Lung (tissue), 11 donors: ENCODE measurements at regions not wholly inside any gene's neighbourhood (a gene's known extent, or its start where the extent isn't known, plus 50 kb on each side); places are given as distances from the start of the nearest gene placed in this dataset.

Experiments used
- ATAC-seq: fragments of 200-7000 bp; cut with Tn5 transposase; one replicate; pipeline ENCODE4 v1.9.1; 2020; ENCODE audit warnings: moderate number of reproducible peaks; ENCODE audit not compliant: insufficient read depth, low FRiP score
- DNase-seq, 3 donors: peaks; one replicate each; pipeline ENCODE4 v3.0.0-alpha.2; 2013 to 2017
- H3K27ac ChIP-seq, 2 donors: one replicate each; pipeline ENCODE4 v1.5.1; 2013; ENCODE audit warnings: mild to moderate bottlenecking in 2 of 2, moderate library complexity in 2 of 2, control low read depth in 1 of 2, inconsistent platforms in 1 of 2, low read depth in 1 of 2, low read length in 1 of 2
- H3K27me3 ChIP-seq, 3 donors: one replicate each; pipeline ENCODE4 v1.5.1; 2013; ENCODE audit warnings: low read length in 2 of 3; ENCODE audit not compliant: control insufficient read depth in 3 of 3, insufficient read depth in 3 of 3
- H3K36me3 ChIP-seq, 4 donors: one replicate each; pipeline ENCODE4 v1.5.1; 2013; ENCODE audit warnings: low read length in 4 of 4, mild to moderate bottlenecking in 1 of 4, moderate library complexity in 1 of 4; ENCODE audit not compliant: control insufficient read depth in 4 of 4, insufficient read depth in 4 of 4
- H3K4me1 ChIP-seq, 5 donors: one replicate each; pipeline ENCODE4 v1.5.1; 2013; ENCODE audit warnings: low read length in 5 of 5, mild to moderate bottlenecking in 2 of 5, moderate library complexity in 1 of 5; ENCODE audit not compliant: control insufficient read depth in 5 of 5, insufficient read depth in 5 of 5
- H3K4me3 ChIP-seq: one replicate; pipeline ENCODE4 v1.5.1; 2013; ENCODE audit warnings: mild to moderate bottlenecking, control low read depth, moderate library complexity
- H3K9ac ChIP-seq, 2 donors: one replicate each; pipeline ENCODE4 v1.5.1; 2013; ENCODE audit warnings: low read length in 2 of 2, control low read depth in 1 of 2; ENCODE audit not compliant: insufficient read depth in 1 of 2
- H3K9me3 ChIP-seq, 4 donors: one replicate each; pipeline ENCODE4 v1.5.1; 2013; ENCODE audit warnings: low read length in 3 of 4, mild to moderate bottlenecking in 1 of 4, moderate library complexity in 1 of 4; ENCODE audit not compliant: control insufficient read depth in 4 of 4, insufficient read depth in 3 of 4
- CTCF ChIP-seq: IDR thresholded peaks from 2 replicates; pipeline ENCODE4 v1.5.1; 2012; ENCODE audit warnings: mild to moderate bottlenecking; ENCODE audit errors: control extremely low read depth, extremely low read depth
- WGBS, 2 donors: extraction: QIAGEN DNeasy Blood & Tissue Kit; methylation state at CpG; one replicate each; pipeline ENCODE4 v1.1.7; 2013; 5-methylcytosine and 5-hydroxymethylcytosine counted together
- donor health status: control.
- donor health status: control.
- donor health status: Bipolar disorder and iron deficiency.
- donor health status: healthy.
- donor health status: DM: yes; HTN: yes; CAD: no.

- peaks cover 0 to 3% (median 0%) of the 10 kb centered on the region in 3 donors for H3K27me3 ChIP-seq
- ATAC-seq (no peak), DNase-seq (no peak)
- TF ChIP-seq CTCF, result no peak
- no peaks in the 10 kb centered on the region for H3K36me3 ChIP-seq
- H3K4me1 ChIP-seq, result no peaks in the 10 kb centered on the region
- no peak overlapping the region for H3K27ac ChIP-seq
- WGBS, 2 donors, result 49 to 72% methylated on average over 1 of the region's 1 CpG
- H3K9ac ChIP-seq, result no peak overlapping the region
- H3K9me3 ChIP-seq, result no peaks in the 10 kb centered on the region
- H3K4me3 ChIP-seq, result no peak overlapping the region
Measured at GRCh38 chr9:80093695-80094094, 521.9 kb downstream of the TLE4 start.

GRCh38 chr9:80091526-80091925 lies 519.8 kb downstream of the TLE4 start:
- 79 to 85% methylated on average over 4 of the region's 4 CpGs for WGBS, 2 donors
- H3K9me3 ChIP-seq, result no peaks in the 10 kb centered on the region
- H3K4me1 ChIP-seq, result no peaks in the 10 kb centered on the region
- TF ChIP-seq CTCF, result no peak
- H3K27me3 ChIP-seq, result peaks cover 0 to 3% (median 0%) of the 10 kb centered on the region in 3 donors
- H3K36me3 ChIP-seq, result no peaks in the 10 kb centered on the region
- no peak overlapping the region for H3K27ac ChIP-seq
- DNase-seq, result no peak
- no peak overlapping the region for H3K4me3 ChIP-seq
- H3K9ac ChIP-seq, result no peak overlapping the region
- ATAC-seq, result no peak

GRCh38 chr9:80090317-80090716 lies 518.6 kb downstream of the TLE4 start:
- WGBS, 2 donors, result 89 to 90% methylated on average over 8 of the region's 8 CpGs

More at GRCh38 chr9:80090317-80090716, 518.6 kb downstream of the TLE4 start:
- no peaks in the 10 kb centered on the region for H3K9me3 ChIP-seq
- H3K4me1 ChIP-seq, result no peaks in the 10 kb centered on the region
- no peaks in the 10 kb centered on the region for H3K36me3 ChIP-seq
- no peak overlapping the region for H3K4me3 ChIP-seq
- ATAC-seq (no peak), DNase-seq (no peak)
- no peak overlapping the region for H3K9ac ChIP-seq
- H3K27me3 ChIP-seq, result peaks cover 0 to 3% (median 0%) of the 10 kb centered on the region in 3 donors
- TF ChIP-seq CTCF, result no peak
- H3K27ac ChIP-seq, result no peak overlapping the region
